HepG2 (cell line): ENCODE measurements at regions not wholly inside any gene's neighbourhood (a gene's known extent, or its start where the extent isn't known, plus 50 kb on each side); places are given as distances from the start of the nearest gene placed in this dataset.

ENCODE experiments used
- ARHGAP35 ChIP-seq: sonication (generic); formaldehyde crosslinking; IDR thresholded peaks from 2 replicates; pipeline ENCODE4 v1.9.0; 2022; ENCODE audit warnings: mild to moderate bottlenecking, inconsistent platforms, moderate library complexity, missing genetic modification reagents, borderline replicate concordance
- SMAD1 ChIP-seq: sonication (generic); formaldehyde crosslinking; IDR thresholded peaks from 2 replicates; pipeline ENCODE4 v1.4.0; 2020; ENCODE audit warnings: missing genetic modification reagents, low read depth, mild to moderate bottlenecking, borderline replicate concordance
- YEATS2 ChIP-seq: sonication (generic); formaldehyde crosslinking; IDR thresholded peaks from 2 replicates; pipeline ENCODE4 v1.4.0; 2020; ENCODE audit warnings: missing genetic modification reagents, borderline replicate concordance
- ZNF17 ChIP-seq: sonication (generic); formaldehyde crosslinking; IDR thresholded peaks from 2 replicates; pipeline ENCODE4 v1.5.0; 2020; ENCODE audit warnings: mild to moderate bottlenecking, missing genetic modification reagents
- ZNF550 ChIP-seq: sonication (generic); formaldehyde crosslinking; IDR thresholded peaks from 2 replicates; pipeline ENCODE4 v1.4.0; 2020; ENCODE audit warnings: mild to moderate bottlenecking, missing genetic modification reagents, borderline replicate concordance
- TF ChIP-seq, protein P1 (sequence below): sonication (generic); formaldehyde crosslinking; IDR thresholded peaks from 2 replicates; pipeline ENCODE4 v1.4.0; 2020; ENCODE audit warnings: missing genetic modification reagents
- TF ChIP-seq, protein P2 (sequence below), 2 experiments: sonication (generic) in 1 of 2; formaldehyde crosslinking in 1 of 2; IDR thresholded peaks; 2 replicates each; pipeline versions ENCODE4 v1.4.0 to v1.6.1; 2018 to 2020; ENCODE audit warnings: missing genetic modification reagents in 2 of 2, borderline replicate concordance in 1 of 2, low read depth in 1 of 2, mild to moderate bottlenecking in 1 of 2, missing biosample characterization in 1 of 2
- TF ChIP-seq, protein P3 (sequence below): sonication (generic); formaldehyde crosslinking; IDR thresholded peaks from 2 replicates; pipeline ENCODE4 v1.5.0; 2020; ENCODE audit warnings: missing genetic modification reagents, mild to moderate bottlenecking, borderline replicate concordance

DNA sequence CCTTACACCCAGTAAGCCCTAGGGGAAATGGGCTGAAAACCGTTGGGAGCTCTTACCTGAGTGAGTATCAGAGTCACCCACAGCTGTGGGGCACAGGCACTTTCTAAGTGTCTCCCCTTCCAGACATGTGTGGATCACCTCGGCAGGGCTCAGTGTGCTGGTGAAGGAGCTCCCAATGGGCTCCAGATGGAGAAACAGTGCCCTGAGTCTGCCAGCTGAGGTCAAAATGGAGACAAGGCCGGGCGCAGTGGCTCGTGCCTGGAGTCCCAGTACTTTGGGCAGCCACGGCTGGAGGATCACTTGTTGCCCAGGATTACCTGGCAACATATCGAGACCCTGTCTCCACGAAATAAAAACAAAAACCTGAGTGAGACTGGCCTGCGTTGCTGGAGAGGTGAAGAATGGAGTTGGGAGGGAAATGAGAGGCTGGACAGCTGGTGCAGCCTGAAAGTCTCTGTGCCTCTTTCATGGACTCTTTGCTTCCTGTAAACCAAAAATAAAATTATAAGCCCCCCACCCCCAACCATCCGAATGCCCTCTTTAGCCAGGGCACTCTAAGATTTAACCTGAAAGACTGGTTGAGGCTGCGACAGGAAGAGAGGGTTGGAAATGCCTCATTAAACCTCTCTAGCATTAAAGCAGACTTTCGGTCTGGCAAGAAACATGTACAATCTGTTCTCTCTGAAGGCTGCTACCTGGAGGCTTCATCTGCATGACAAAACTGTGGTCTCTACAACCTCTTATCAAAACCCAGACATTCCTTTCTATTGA lies 111.8 kb downstream of the SNX19 start (continued):
- TF ChIP-seq, protein P1, sequence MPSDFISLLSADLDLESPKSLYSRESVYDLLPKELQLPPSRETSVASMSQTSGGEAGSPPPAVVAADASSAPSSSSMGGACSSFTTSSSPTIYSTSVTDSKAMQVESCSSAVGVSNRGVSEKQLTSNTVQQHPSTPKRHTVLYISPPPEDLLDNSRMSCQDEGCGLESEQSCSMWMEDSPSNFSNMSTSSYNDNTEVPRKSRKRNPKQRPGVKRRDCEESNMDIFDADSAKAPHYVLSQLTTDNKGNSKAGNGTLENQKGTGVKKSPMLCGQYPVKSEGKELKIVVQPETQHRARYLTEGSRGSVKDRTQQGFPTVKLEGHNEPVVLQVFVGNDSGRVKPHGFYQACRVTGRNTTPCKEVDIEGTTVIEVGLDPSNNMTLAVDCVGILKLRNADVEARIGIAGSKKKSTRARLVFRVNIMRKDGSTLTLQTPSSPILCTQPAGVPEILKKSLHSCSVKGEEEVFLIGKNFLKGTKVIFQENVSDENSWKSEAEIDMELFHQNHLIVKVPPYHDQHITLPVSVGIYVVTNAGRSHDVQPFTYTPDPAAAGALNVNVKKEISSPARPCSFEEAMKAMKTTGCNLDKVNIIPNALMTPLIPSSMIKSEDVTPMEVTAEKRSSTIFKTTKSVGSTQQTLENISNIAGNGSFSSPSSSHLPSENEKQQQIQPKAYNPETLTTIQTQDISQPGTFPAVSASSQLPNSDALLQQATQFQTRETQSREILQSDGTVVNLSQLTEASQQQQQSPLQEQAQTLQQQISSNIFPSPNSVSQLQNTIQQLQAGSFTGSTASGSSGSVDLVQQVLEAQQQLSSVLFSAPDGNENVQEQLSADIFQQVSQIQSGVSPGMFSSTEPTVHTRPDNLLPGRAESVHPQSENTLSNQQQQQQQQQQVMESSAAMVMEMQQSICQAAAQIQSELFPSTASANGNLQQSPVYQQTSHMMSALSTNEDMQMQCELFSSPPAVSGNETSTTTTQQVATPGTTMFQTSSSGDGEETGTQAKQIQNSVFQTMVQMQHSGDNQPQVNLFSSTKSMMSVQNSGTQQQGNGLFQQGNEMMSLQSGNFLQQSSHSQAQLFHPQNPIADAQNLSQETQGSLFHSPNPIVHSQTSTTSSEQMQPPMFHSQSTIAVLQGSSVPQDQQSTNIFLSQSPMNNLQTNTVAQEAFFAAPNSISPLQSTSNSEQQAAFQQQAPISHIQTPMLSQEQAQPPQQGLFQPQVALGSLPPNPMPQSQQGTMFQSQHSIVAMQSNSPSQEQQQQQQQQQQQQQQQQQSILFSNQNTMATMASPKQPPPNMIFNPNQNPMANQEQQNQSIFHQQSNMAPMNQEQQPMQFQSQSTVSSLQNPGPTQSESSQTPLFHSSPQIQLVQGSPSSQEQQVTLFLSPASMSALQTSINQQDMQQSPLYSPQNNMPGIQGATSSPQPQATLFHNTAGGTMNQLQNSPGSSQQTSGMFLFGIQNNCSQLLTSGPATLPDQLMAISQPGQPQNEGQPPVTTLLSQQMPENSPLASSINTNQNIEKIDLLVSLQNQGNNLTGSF (CRISPR knock-in tag): no peak
- TF ChIP-seq YEATS2 (no peak), ZNF550 (no peak), ARHGAP35 (CRISPR knock-in tag) (no peak), SMAD1 (CRISPR knock-in tag) (no peak), ZNF17 (CRISPR knock-in tag) (no peak)
- TF ChIP-seq, protein P2, sequence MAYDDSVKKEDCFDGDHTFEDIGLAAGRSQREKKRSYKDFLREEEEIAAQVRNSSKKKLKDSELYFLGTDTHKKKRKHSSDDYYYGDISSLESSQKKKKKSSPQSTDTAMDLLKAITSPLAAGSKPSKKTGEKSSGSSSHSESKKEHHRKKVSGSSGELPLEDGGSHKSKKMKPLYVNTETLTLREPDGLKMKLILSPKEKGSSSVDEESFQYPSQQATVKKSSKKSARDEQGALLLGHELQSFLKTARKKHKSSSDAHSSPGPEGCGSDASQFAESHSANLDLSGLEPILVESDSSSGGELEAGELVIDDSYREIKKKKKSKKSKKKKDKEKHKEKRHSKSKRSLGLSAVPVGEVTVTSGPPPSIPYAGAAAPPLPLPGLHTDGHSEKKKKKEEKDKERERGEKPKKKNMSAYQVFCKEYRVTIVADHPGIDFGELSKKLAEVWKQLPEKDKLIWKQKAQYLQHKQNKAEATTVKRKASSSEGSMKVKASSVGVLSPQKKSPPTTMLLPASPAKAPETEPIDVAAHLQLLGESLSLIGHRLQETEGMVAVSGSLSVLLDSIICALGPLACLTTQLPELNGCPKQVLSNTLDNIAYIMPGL (CRISPR knock-in tag; IDR thresholded peaks at IDR 0.05; ENCODE audit: borderline replicate concordance in 1 of 2, low read depth in 1 of 2): no peak
- TF ChIP-seq, protein P3, sequence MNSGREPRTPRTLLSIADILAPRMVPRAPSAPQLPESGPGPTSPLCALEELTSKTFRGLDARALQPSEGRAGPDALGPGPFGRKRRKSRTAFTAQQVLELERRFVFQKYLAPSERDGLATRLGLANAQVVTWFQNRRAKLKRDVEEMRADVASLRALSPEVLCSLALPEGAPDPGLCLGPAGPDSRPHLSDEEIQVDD (CRISPR knock-in tag): no peak
